Body of pancreas (tissue), 4 donors: ENCODE measurements at regions not wholly inside any gene's neighbourhood (a gene's known extent, or its start where the extent isn't known, plus 50 kb on each side); places are given as distances from the start of the nearest gene placed in this dataset.

Source experiments
- ATAC-seq: fragments of 150-250 bp; one replicate; pipeline ENCODE4 v1.9.1; 2016
- DNase-seq, 4 donors: peaks; one replicate each; pipeline ENCODE4 v3.0.0-alpha.2; 2019
- H3K27ac ChIP-seq, 4 donors: fragments of 200-600 bp; sonication (generic); 1 replicate in 3 of 4; 2 replicates in 1 of 4; pipeline versions ENCODE4 v1.5.1 to v1.6.1; 2016 to 2019; ENCODE audit warnings: mild to moderate bottlenecking in 1 of 4, mixed read lengths in 1 of 4, moderate library complexity in 1 of 4
- H3K27me3 ChIP-seq, 2 donors: fragments of 200-600 bp; sonication (generic); one replicate each; pipeline ENCODE4 v1.6.0; 2016; ENCODE audit warnings: mild to moderate bottlenecking in 1 of 2
- H3K36me3 ChIP-seq, 2 donors: fragments of 200-600 bp; sonication (generic); replicated peaks in 1 of 2; 2 replicates each; pipeline ENCODE4 v1.5.1; 2016; ENCODE audit warnings: low read depth in 2 of 2; ENCODE audit not compliant: insufficient read depth in 1 of 2
- H3K4me1 ChIP-seq: fragments of 200-600 bp; sonication (generic); one replicate; pipeline ENCODE4 v1.6.0; 2016
- H3K4me3 ChIP-seq, 2 donors: fragments of 200-600 bp; sonication (generic); 1 replicate in 1 of 2; 2 replicates in 1 of 2; pipeline ENCODE4 v1.5.1; 2016 to 2019
- H3K9me3 ChIP-seq, 3 donors: fragments of 200-600 bp; sonication (generic); 1 replicate in 2 of 3; 2 replicates in 1 of 3; pipeline ENCODE4 v1.5.1; 2016
- POLR2A ChIP-seq, 3 donors: fragments of 450-650 bp; IDR thresholded peaks; one replicate each; pipeline ENCODE4 v1.6.1; 2016; ENCODE audit warnings: antibody characterized with exemption in 3 of 3, mild to moderate bottlenecking in 2 of 3
- WGBS, 2 donors: methylation state at CpG; one replicate each; pipeline ENCODE4 v1.1.5; 2017; 5-methylcytosine and 5-hydroxymethylcytosine counted together
- intact Hi-C: fragments of 100-400 bp; cut with DNase I; formaldehyde crosslinking; loops from one replicate; pipeline ENCODE4 v1.15.1; 2023
- TF ChIP-seq, protein P1 (sequence below), 7 experiments: fragments of 450-650 bp in 4 of 7; fragments of 200-600 bp in 3 of 7; sonication (generic) in 3 of 7; IDR thresholded peaks; one replicate each; pipeline ENCODE4 v1.5.1; 2016 to 2019; ENCODE audit warnings: antibody characterized with exemption in 7 of 7

- TF ChIP-seq, protein P1, sequence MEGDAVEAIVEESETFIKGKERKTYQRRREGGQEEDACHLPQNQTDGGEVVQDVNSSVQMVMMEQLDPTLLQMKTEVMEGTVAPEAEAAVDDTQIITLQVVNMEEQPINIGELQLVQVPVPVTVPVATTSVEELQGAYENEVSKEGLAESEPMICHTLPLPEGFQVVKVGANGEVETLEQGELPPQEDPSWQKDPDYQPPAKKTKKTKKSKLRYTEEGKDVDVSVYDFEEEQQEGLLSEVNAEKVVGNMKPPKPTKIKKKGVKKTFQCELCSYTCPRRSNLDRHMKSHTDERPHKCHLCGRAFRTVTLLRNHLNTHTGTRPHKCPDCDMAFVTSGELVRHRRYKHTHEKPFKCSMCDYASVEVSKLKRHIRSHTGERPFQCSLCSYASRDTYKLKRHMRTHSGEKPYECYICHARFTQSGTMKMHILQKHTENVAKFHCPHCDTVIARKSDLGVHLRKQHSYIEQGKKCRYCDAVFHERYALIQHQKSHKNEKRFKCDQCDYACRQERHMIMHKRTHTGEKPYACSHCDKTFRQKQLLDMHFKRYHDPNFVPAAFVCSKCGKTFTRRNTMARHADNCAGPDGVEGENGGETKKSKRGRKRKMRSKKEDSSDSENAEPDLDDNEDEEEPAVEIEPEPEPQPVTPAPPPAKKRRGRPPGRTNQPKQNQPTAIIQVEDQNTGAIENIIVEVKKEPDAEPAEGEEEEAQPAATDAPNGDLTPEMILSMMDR (IDR thresholded peaks at IDR 0.05) = no peak
- TF ChIP-seq POLR2A (IDR thresholded peaks at IDR 0.05) = no peak
- no peak for DNase-seq
- Histone ChIP-seq H3K9me3 (no peaks in the 10 kb centered on the region), H3K4me1 (no peaks in the 10 kb centered on the region), H3K36me3 (no peaks in the 10 kb centered on the region), H3K4me3 (no peak overlapping the region), H3K27ac (no peak overlapping the region), H3K27me3 (no peaks in the 10 kb centered on the region)
- intact Hi-C loops = no loop called here
- ATAC-seq = no peak
- WGBS, 2 donors = 65 to 73% methylated on average over 3 of the region's 3 CpGs
Measured at GRCh38 chr1:82287556-82287955, 486.8 kb downstream of the ADGRL2 start.

DNA sequence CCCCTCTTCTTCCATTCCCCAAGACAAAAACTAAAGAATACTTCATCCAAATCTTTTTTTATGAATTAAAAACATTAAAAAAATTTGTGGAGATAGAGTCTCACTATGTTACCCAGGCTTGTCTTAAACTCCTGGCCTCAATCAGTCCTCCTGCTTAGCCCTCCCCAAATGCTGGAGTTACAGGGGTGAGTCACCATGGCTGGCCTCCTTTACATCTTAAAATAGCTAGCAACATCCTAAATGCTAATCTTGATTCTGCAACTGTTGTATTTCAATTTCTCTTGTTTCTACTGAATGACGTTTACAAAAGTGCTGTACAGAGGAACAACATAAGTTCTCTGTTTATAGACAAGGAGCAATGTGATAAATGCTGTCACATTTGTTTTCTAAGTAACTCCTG lies 483.5 kb downstream of the ADGRL2 start:
- Histone ChIP-seq H3K36me3 (no peaks in the 10 kb centered on the region), H3K9me3 (no peaks in the 10 kb centered on the region), H3K4me3 (no peak overlapping the region), H3K27ac (no peak overlapping the region), H3K27me3 (no peaks in the 10 kb centered on the region), H3K4me1 (no peaks in the 10 kb centered on the region)
- ATAC-seq = no peak
- WGBS, 2 donors = 38 to 49% methylated on average over 1 of the region's 1 CpG
- intact Hi-C loops = no loop called here
- no peak for TF ChIP-seq POLR2A (IDR thresholded peaks at IDR 0.05)
- TF ChIP-seq, protein P1 (IDR thresholded peaks at IDR 0.05) = no peak
- no peak for DNase-seq

DNA sequence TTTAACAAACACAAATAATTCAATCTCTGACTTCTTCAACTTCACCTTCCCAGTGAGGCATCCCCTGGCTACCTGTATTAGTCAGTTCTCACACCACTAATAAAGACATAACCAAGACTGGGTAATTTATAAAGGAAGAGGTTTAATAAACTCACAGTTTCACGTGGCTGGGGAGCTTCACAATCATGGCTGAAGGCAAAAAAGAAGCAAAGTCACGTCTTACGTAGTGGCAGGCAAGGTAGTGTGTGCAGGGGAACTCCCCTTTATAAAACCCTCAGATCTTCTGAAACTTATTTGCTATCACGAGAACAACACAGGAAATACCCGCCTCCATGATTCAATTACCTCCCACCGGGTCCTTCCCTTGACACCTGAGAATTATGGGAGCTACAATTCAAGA lies 478.5 kb downstream of the ADGRL2 start:
- ATAC-seq = no peak
- H3K27me3 ChIP-seq = no peaks in the 10 kb centered on the region
- H3K9me3 ChIP-seq = no peaks in the 10 kb centered on the region
- TF ChIP-seq POLR2A (IDR thresholded peaks at IDR 0.05) = no peak
- TF ChIP-seq, protein P1 (IDR thresholded peaks at IDR 0.05) = no peak
- no peaks in the 10 kb centered on the region for H3K4me1 ChIP-seq
- DNase-seq = no peak
- no peaks in the 10 kb centered on the region for H3K36me3 ChIP-seq
- intact Hi-C loops = no loop called here
- no peak overlapping the region for H3K4me3 ChIP-seq
- 64 to 70% methylated on average over 6 of the region's 6 CpGs for WGBS, 2 donors
- H3K27ac ChIP-seq = no peak overlapping the region

GRCh38 chr1:82273816-82274215 lies 473.1 kb downstream of the ADGRL2 start:
- TF ChIP-seq, protein P1 (IDR thresholded peaks at IDR 0.05) = no peak
- TF ChIP-seq POLR2A (IDR thresholded peaks at IDR 0.05) = no peak
- H3K4me3 ChIP-seq = no peak overlapping the region
- H3K36me3 ChIP-seq = no peaks in the 10 kb centered on the region
- ATAC-seq = no peak
- no peak for DNase-seq
- WGBS, 2 donors = 71 to 75% methylated on average over 2 of the region's 2 CpGs
- no peaks in the 10 kb centered on the region for H3K4me1 ChIP-seq
- no peaks in the 10 kb centered on the region for H3K27me3 ChIP-seq
- H3K27ac ChIP-seq = no peak overlapping the region
- intact Hi-C loops = no loop called here
- H3K9me3 ChIP-seq = no peaks in the 10 kb centered on the region

DNA sequence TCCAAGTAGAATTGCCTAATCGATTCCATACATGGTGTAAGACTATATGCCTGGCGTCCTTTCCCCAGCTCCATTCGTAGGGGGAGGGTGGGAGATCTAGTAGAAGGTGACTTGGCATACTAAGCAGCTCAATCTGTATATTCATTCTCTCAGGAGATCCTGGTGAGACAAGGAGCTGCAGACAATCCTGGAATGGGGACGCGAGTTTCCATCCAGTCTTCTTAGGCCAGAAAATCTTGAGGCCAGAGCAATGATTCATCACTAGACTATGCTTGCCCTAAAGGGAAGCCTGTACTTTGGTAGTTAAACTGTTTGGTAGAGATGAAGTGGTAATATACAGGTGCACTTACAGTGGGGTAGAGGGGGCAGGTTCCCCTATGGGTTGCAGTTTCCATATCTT lies 468.7 kb downstream of the ADGRL2 start:
- DNase-seq (no peak), ATAC-seq (no peak)
- H3K27ac ChIP-seq = no peak overlapping the region
- H3K4me3 ChIP-seq = no peak overlapping the region
- intact Hi-C loops = no loop called here
- no peak for TF ChIP-seq POLR2A (IDR thresholded peaks at IDR 0.05)
- TF ChIP-seq, protein P1 (IDR thresholded peaks at IDR 0.05) = no peak
- no peaks in the 10 kb centered on the region for H3K4me1 ChIP-seq
- 80 to 88% methylated on average over 5 of the region's 5 CpGs for WGBS, 2 donors
- H3K36me3 ChIP-seq = no peaks in the 10 kb centered on the region
- H3K27me3 ChIP-seq = no peaks in the 10 kb centered on the region
- H3K9me3 ChIP-seq = no peaks in the 10 kb centered on the region
